Skeletal muscle satellite cell (primary cell): ENCODE measurements at regions not wholly inside any gene's neighbourhood (a gene's known extent, or its start where the extent isn't known, plus 50 kb on each side); places are given as distances from the start of the nearest gene placed in this dataset.

Experiments used
- H3K27me3 ChIP-seq: 2 replicates; pipeline ENCODE4 v1.7.0; 2013; ENCODE audit warnings: low read length; ENCODE audit not compliant: control insufficient read depth, insufficient read depth
- H3K36me3 ChIP-seq: 2 replicates; pipeline ENCODE4 v1.7.0; 2013; ENCODE audit warnings: mild to moderate bottlenecking, control low read depth, low read length; ENCODE audit not compliant: insufficient read depth
- H3K4me1 ChIP-seq: 2 replicates; pipeline ENCODE4 v1.7.0; 2013; ENCODE audit warnings: low read length; ENCODE audit not compliant: control insufficient read depth, insufficient read depth
- H3K4me2 ChIP-seq: 2 replicates; pipeline ENCODE4 v1.7.0; 2013; ENCODE audit warnings: mild to moderate bottlenecking, low read length
- H3K4me3 ChIP-seq: 2 replicates; pipeline ENCODE4 v1.7.0; 2013; ENCODE audit warnings: low read length
- H3K9ac ChIP-seq: 2 replicates; pipeline ENCODE4 v1.7.0; 2013; ENCODE audit warnings: mild to moderate bottlenecking, low read depth, low read length, moderate library complexity
- H3K9me3 ChIP-seq: replicated peaks from 2 replicates; pipeline ENCODE4 v1.7.0; 2013; ENCODE audit warnings: mild to moderate bottlenecking, control low read depth, low read length

DNA sequence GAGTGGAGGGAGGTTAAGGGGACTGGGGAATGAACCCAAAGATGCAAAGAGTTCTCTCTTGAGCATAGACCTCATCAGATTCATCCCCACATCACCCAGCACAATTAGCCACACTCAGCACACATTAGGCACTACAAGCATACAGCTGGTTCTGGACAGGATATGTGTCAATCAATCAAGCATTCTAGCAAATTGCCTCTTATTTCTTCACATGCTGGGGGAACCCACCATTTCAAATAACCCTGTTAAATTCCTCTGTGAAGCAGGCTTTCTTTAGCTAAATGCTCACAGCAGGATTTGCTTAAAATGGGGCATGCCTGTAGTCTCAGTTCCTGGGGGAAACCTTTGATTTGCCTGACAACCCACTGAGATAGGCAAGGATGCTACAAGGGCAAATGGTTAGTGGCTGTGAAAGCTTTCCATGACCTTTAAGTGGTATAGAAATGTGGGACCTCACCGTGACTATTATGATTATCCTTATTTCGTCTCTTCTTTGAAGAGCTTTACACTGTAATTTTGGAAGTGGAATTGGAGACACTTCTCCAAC, 193.4 kb upstream of the ZMIZ1 start:
- H3K27me3 ChIP-seq, result peaks cover 48% of the 10 kb centered on the region
- no peaks in the 10 kb centered on the region for H3K4me1 ChIP-seq
- no peak overlapping the region for H3K9ac ChIP-seq
- H3K4me2 ChIP-seq, result no peak overlapping the region
- no peak overlapping the region for H3K4me3 ChIP-seq
- no peaks in the 10 kb centered on the region for H3K9me3 ChIP-seq
- H3K36me3 ChIP-seq, result no peaks in the 10 kb centered on the region

DNA sequence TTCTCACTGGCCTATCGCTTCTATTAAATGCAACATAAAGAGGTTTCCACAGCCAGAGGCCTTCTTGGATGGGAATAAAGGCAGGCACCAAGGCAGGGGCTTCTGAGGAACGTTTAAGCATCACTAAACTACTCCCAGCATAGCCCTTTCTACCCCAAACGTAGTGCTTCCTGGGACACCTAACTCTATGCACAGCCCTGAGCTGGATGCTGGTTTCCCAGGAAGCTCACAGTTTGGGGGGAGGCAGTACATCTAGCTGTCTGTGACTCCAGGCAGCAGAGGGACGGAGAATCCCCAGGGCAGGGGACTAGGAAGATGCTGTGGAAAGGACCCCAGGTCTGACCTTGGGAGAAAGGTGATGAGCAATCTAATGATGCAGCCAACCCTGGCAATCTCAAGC, 192.8 kb upstream of the ZMIZ1 start:
- Histone ChIP-seq H3K36me3 (no peaks in the 10 kb centered on the region), H3K4me3 (no peak overlapping the region), H3K9ac (no peak overlapping the region), H3K4me1 (no peaks in the 10 kb centered on the region), H3K4me2 (no peak overlapping the region), H3K27me3 (peaks cover 42% of the 10 kb centered on the region), H3K9me3 (no peaks in the 10 kb centered on the region)

GRCh38 chr10:78876449-78876848, 192.3 kb upstream of the ZMIZ1 start:
- H3K4me2 ChIP-seq, result no peak overlapping the region
- no peaks in the 10 kb centered on the region for H3K36me3 ChIP-seq
- peaks cover 37% of the 10 kb centered on the region for H3K27me3 ChIP-seq
- H3K4me1 ChIP-seq, result no peaks in the 10 kb centered on the region
- no peaks in the 10 kb centered on the region for H3K9me3 ChIP-seq
- H3K9ac ChIP-seq, result no peak overlapping the region
- no peak overlapping the region for H3K4me3 ChIP-seq

- peaks cover 29% of the 10 kb centered on the region for H3K27me3 ChIP-seq
- no peaks in the 10 kb centered on the region for H3K4me1 ChIP-seq
- no peaks in the 10 kb centered on the region for H3K9me3 ChIP-seq
- H3K9ac ChIP-seq, result no peak overlapping the region
- H3K36me3 ChIP-seq, result no peaks in the 10 kb centered on the region
- H3K4me3 ChIP-seq, result no peak overlapping the region
- H3K4me2 ChIP-seq, result no peak overlapping the region
Measured at GRCh38 chr10:78879621-78880020, 189.1 kb upstream of the ZMIZ1 start.

GRCh38 chr10:78886129-78886528, 182.6 kb upstream of the ZMIZ1 start:
- no peak overlapping the region for H3K4me3 ChIP-seq
- H3K4me1 ChIP-seq, result no peaks in the 10 kb centered on the region
- H3K4me2 ChIP-seq, result no peak overlapping the region
- peaks cover 37% of the 10 kb centered on the region for H3K27me3 ChIP-seq
- H3K36me3 ChIP-seq, result no peaks in the 10 kb centered on the region
- H3K9me3 ChIP-seq, result peaks cover 7% of the 10 kb centered on the region
- no peak overlapping the region for H3K9ac ChIP-seq

- Histone ChIP-seq H3K27me3 (peaks cover 55% of the 10 kb centered on the region), H3K9me3 (peaks cover 7% of the 10 kb centered on the region), H3K9ac (no peak overlapping the region), H3K4me3 (no peak overlapping the region), H3K36me3 (no peaks in the 10 kb centered on the region), H3K4me2 (no peak overlapping the region), H3K4me1 (no peaks in the 10 kb centered on the region)
Measured at GRCh38 chr10:78889536-78890063, 179.2 kb upstream of the ZMIZ1 start.

DNA sequence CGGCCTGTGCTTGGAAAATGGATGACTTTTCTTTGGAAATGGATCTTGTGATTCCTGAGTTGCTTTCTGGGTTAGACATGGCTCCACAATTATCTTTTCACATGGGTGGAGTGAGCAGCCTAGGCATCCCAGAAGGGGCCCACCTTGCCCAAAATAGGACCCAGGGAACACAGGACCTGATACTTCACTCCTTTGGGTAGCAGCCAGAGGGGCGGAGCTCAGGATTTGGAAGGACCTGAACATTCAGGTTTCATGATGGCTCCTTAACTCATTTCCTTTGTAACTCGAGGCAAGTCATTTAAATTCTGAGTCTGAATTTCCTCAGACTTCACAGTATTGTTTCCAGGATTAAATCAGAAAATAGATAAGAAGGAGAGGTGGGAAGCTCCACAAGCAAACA, 178.3 kb upstream of the ZMIZ1 start:
- H3K9ac ChIP-seq, result no peak overlapping the region
- no peak overlapping the region for H3K4me3 ChIP-seq
- peaks cover 62% of the 10 kb centered on the region for H3K27me3 ChIP-seq
- H3K4me1 ChIP-seq, result no peaks in the 10 kb centered on the region
- H3K4me2 ChIP-seq, result no peak overlapping the region
- no peaks in the 10 kb centered on the region for H3K36me3 ChIP-seq
- peaks cover 7% of the 10 kb centered on the region for H3K9me3 ChIP-seq

DNA sequence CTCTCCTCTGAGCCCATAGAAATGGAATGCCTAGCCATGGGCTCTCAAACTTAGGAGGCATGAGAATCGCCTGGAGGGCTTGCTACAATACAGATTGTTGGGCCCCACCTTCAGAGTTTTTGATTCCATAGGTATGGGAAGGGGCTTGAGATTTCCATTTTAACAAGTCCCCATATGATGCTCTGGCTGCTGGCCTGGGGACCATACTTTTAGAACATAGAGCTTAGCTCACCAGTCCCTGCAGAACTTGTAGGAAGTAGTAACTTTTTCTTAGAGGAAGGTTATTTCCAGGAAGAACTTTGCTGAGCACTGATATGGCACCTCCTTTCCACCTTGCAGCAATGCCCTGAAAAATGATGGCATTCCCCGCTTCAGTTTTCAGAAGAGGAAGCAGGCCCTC, 177.0 kb upstream of the ZMIZ1 start:
- H3K4me2 ChIP-seq, result no peak overlapping the region
- no peak overlapping the region for H3K9ac ChIP-seq
- peaks cover 69% of the 10 kb centered on the region for H3K27me3 ChIP-seq
- no peaks in the 10 kb centered on the region for H3K9me3 ChIP-seq
- no peaks in the 10 kb centered on the region for H3K4me1 ChIP-seq
- no peak overlapping the region for H3K4me3 ChIP-seq
- no peaks in the 10 kb centered on the region for H3K36me3 ChIP-seq

GRCh38 chr10:78892338-78893176, 176.2 kb upstream of the ZMIZ1 start:
- Histone ChIP-seq H3K4me3 (no peak overlapping the region), H3K36me3 (no peaks in the 10 kb centered on the region), H3K9ac (no peak overlapping the region), H3K4me1 (no peaks in the 10 kb centered on the region), H3K27me3 (peaks cover 77% of the 10 kb centered on the region), H3K4me2 (no peak overlapping the region), H3K9me3 (no peaks in the 10 kb centered on the region)

- Histone ChIP-seq H3K4me2 (no peak overlapping the region), H3K36me3 (no peaks in the 10 kb centered on the region), H3K4me1 (no peaks in the 10 kb centered on the region), H3K27me3 (peaks cover 81% of the 10 kb centered on the region), H3K4me3 (no peak overlapping the region), H3K9ac (no peak overlapping the region), H3K9me3 (no peaks in the 10 kb centered on the region)
Measured at GRCh38 chr10:78893217-78893616, 175.5 kb upstream of the ZMIZ1 start.

GRCh38 chr10:78894089-78894840, 174.5 kb upstream of the ZMIZ1 start:
- no peak overlapping the region for H3K4me2 ChIP-seq
- H3K27me3 ChIP-seq, result peaks cover 84% of the 10 kb centered on the region
- no peaks in the 10 kb centered on the region for H3K36me3 ChIP-seq
- H3K4me1 ChIP-seq, result no peaks in the 10 kb centered on the region
- no peak overlapping the region for H3K4me3 ChIP-seq
- no peaks in the 10 kb centered on the region for H3K9me3 ChIP-seq
- H3K9ac ChIP-seq, result no peak overlapping the region
